ENCODE measurements at regions not wholly inside any gene's neighbourhood (a gene's known extent, or its start where the extent isn't known, plus 50 kb on each side); places are given as distances from the start of the nearest gene placed in this dataset.

- ATAC-seq (no peak), DNase-seq (no peak)
- intact Hi-C loops (cut with DNase I, micrococcal nuclease), result no loop called here
- TF ChIP-seq CTCF (IDR thresholded peaks at IDR 0.05), result no peak
- H3K4me1 ChIP-seq (ENCODE audit: low read depth), result no peaks in the 10 kb centered on the region
- no peak overlapping the region for H3K4me3 ChIP-seq
- peaks cover 8% of the 10 kb centered on the region for H3K9me3 ChIP-seq
- no peaks in the 10 kb centered on the region for H3K36me3 ChIP-seq (ENCODE audit: low read depth)
Measured at GRCh38 chr14:38022775-38023174, 184.9 kb upstream of the SSTR1 start.

- ATAC-seq, result no peak
- H3K4me3 ChIP-seq, result no peak overlapping the region
- no peaks in the 10 kb centered on the region for H3K36me3 ChIP-seq (ENCODE audit: low read depth)
- DNase-seq, result no peak
- TF ChIP-seq CTCF (IDR thresholded peaks at IDR 0.05), result no peak
- intact Hi-C loops (cut with DNase I, micrococcal nuclease), result no loop called here
- no peaks in the 10 kb centered on the region for H3K4me1 ChIP-seq (ENCODE audit: low read depth)
- H3K9me3 ChIP-seq, result no peaks in the 10 kb centered on the region
Measured at GRCh38 chr14:38038171-38038570, 169.5 kb upstream of the SSTR1 start.

- no peak for TF ChIP-seq CTCF (IDR thresholded peaks at IDR 0.05)
- Histone ChIP-seq H3K4me1 (ENCODE audit: low read depth) (no peaks in the 10 kb centered on the region), H3K4me3 (no peak overlapping the region), H3K36me3 (ENCODE audit: low read depth) (no peaks in the 10 kb centered on the region), H3K9me3 (no peaks in the 10 kb centered on the region)
- intact Hi-C loops (cut with DNase I, micrococcal nuclease), result no loop called here
- ATAC-seq (no peak), DNase-seq (no peak)
Measured at GRCh38 chr14:38038986-38039385, 168.7 kb upstream of the SSTR1 start.

- ATAC-seq, result no peak
- intact Hi-C loops (cut with DNase I, micrococcal nuclease), result no loop called here
- H3K4me1 ChIP-seq (ENCODE audit: low read depth), result no peaks in the 10 kb centered on the region
- TF ChIP-seq CTCF (IDR thresholded peaks at IDR 0.05), result no peak
- no peak overlapping the region for H3K4me3 ChIP-seq
- H3K9me3 ChIP-seq, result no peaks in the 10 kb centered on the region
- no peak for DNase-seq
- H3K36me3 ChIP-seq (ENCODE audit: low read depth), result no peaks in the 10 kb centered on the region
Measured at GRCh38 chr14:38039496-38039895, 168.2 kb upstream of the SSTR1 start.

- DNase-seq, result no peak
- H3K9me3 ChIP-seq, result no peaks in the 10 kb centered on the region
- intact Hi-C loops (cut with DNase I, micrococcal nuclease), result no loop called here
Measured at GRCh38 chr14:38040411-38040810, 167.3 kb upstream of the SSTR1 start.

More at GRCh38 chr14:38040411-38040810, 167.3 kb upstream of the SSTR1 start:
- no peak overlapping the region for H3K4me3 ChIP-seq
- no peak for TF ChIP-seq CTCF (IDR thresholded peaks at IDR 0.05)
- no peaks in the 10 kb centered on the region for H3K36me3 ChIP-seq (ENCODE audit: low read depth)
- H3K4me1 ChIP-seq (ENCODE audit: low read depth), result no peaks in the 10 kb centered on the region
- ATAC-seq, result no peak
